Cardiac muscle cell (in vitro differentiated cells and primary cell): ENCODE measurements at regions not wholly inside any gene's neighbourhood (a gene's known extent, or its start where the extent isn't known, plus 50 kb on each side); places are given as distances from the start of the nearest gene placed in this dataset.

Source experiments
- DNase-seq, 2 donors: peaks; one replicate each; pipeline versions ENCODE4 v3.0.0 to v3.0.0-alpha.2; 2010 to 2017; ENCODE audit warnings: low read depth in 1 of 2, low spot score in 1 of 2
- H3K27ac ChIP-seq: fragments of 200-600 bp; sonication (generic); 2 replicates; pipeline ENCODE4 v1.5.1; 2016
- H3K27me3 ChIP-seq: fragments of 200-600 bp; sonication (generic); 2 replicates; pipeline ENCODE4 v1.6.0; 2016; ENCODE audit warnings: control low read depth
- H3K36me3 ChIP-seq: fragments of 200-600 bp; sonication (generic); 2 replicates; pipeline ENCODE4 v1.5.1; 2016; ENCODE audit warnings: control low read depth
- H3K4me1 ChIP-seq: fragments of 200-600 bp; sonication (generic); 2 replicates; pipeline ENCODE4 v1.8.1; 2017; ENCODE audit warnings: low read depth, mild to moderate bottlenecking, mixed run types
- H3K4me3 ChIP-seq: fragments of 200-600 bp; sonication (generic); 2 replicates; pipeline ENCODE4 v1.5.1; 2016; ENCODE audit warnings: mild to moderate bottlenecking
- H3K9me3 ChIP-seq: fragments of 200-600 bp; sonication (generic); 2 replicates; pipeline ENCODE4 v1.5.1; 2017; ENCODE audit warnings: low read depth, mild to moderate bottlenecking, control low read depth
- CTCF ChIP-seq: IDR thresholded peaks from 2 replicates; pipeline ENCODE4 v1.5.1; 2012; ENCODE audit warnings: low read depth, mild to moderate bottlenecking, low read length

DNA sequence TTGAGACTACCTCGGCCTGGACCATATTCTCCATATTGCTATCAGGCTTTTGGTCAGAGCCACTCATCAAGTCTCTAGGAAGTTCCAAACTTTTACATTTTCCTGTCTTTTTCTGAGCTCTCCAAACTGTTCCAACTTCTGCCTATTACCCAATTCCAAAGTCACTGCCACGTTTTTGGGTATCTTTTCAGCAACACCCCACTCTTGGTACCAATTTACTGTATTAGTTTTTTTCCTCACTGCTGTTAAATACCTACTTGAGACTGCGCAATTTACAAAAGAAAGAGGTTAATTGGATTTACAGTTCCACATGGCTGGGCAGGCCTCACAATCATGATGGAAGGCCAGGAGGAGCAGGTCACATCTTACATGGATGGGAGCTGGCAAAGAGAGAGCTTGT lies 507.8 kb upstream of the ZNF608 start:
- no peak for TF ChIP-seq CTCF
- Histone ChIP-seq H3K9me3 (no peaks in the 10 kb centered on the region), H3K27ac (no peak overlapping the region), H3K36me3 (no peaks in the 10 kb centered on the region), H3K4me1 (peaks cover 33% of the 10 kb centered on the region), H3K4me3 (no peak overlapping the region), H3K27me3 (no peaks in the 10 kb centered on the region)
- no peak for DNase-seq

DNA sequence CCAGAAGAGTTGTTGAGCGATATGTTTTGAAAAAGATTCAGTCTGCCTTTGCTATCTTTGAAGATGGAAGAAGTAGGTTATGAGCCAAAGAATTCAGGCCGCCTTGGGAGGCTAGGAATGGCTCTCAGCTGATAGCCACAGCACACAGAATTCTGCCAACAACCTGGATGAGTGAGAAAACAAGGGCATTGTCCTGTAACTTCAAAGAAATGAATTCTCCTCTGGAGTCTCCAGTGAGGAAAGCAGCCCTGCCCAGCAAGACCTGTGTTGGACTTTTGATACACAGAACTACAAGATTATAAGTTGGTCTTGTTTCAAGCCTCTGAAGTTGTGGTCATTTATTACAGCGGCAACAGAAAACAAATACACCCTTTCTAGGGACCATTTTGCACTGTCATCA lies 509.9 kb upstream of the ZNF608 start:
- TF ChIP-seq CTCF: no peak
- no peaks in the 10 kb centered on the region for H3K36me3 ChIP-seq
- no peaks in the 10 kb centered on the region for H3K9me3 ChIP-seq
- no peak for DNase-seq
- H3K27ac ChIP-seq: peak overlapping the region; percentile 38
- H3K4me3 ChIP-seq: no peak overlapping the region
- H3K4me1 ChIP-seq: peaks cover 33% of the 10 kb centered on the region
- no peaks in the 10 kb centered on the region for H3K27me3 ChIP-seq

DNA sequence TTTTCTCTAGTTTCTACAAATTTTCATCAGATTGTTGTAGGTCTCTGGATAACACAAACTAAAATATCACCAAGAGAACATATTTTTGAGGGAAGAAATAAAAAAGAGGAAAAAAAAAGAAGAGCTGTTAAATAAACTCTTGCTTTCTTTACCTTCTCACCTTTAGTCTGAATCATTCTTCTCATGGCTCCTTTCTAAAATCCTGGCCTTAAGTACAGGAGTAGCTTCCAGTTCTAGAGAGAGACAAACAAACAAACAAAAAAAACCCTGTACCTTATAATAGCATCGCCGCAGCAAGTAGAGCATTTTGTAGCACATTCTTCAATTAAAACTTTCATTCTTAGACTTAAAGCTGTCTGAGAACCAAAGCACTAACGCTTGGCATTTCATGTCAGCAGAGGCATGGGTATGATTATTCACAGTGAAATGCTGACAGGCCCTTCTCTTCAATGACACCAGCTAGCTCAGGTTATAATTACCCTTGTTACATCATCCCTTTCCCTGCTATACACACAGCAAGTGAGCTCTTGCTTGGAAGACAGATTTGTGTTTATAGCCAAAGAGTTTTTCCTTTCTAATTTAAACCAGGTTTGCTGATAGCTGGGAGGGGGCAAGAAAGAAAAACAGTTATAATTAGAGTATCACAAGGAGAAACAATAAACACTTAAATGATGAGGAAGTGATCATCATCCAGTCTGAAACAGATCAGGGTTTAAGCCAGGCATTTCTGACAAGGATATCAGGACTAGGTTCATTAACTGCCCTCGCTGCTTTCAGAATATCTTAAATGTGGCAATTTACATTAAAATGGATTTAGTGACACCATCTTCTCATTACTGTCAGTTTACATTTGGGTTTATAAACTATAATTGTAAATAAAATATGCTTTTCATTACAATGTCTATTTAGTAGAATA lies 510.9 kb upstream of the ZNF608 start:
- Histone ChIP-seq H3K27ac (peak overlapping the region; percentile 78), H3K9me3 (no peaks in the 10 kb centered on the region), H3K36me3 (no peaks in the 10 kb centered on the region), H3K27me3 (no peaks in the 10 kb centered on the region), H3K4me1 (peaks cover 33% of the 10 kb centered on the region), H3K4me3 (no peak overlapping the region)
- DNase-seq: peak in 1 of 2 donors; percentile 74
- no peak for TF ChIP-seq CTCF

GRCh38 chr5:125257997-125258396 lies 511.6 kb upstream of the ZNF608 start:
- DNase-seq: no peak
- Histone ChIP-seq H3K4me3 (no peak overlapping the region), H3K27me3 (no peaks in the 10 kb centered on the region), H3K4me1 (peaks cover 33% of the 10 kb centered on the region), H3K27ac (peak overlapping the region; percentile 78), H3K9me3 (no peaks in the 10 kb centered on the region), H3K36me3 (no peaks in the 10 kb centered on the region)
- TF ChIP-seq CTCF: no peak

- no peaks in the 10 kb centered on the region for H3K9me3 ChIP-seq
- peaks cover 33% of the 10 kb centered on the region for H3K4me1 ChIP-seq
- H3K27ac ChIP-seq: peak overlapping the region; percentile 78
- no peak overlapping the region for H3K4me3 ChIP-seq
- DNase-seq: no peak
- no peaks in the 10 kb centered on the region for H3K27me3 ChIP-seq
- H3K36me3 ChIP-seq: no peaks in the 10 kb centered on the region
- no peak for TF ChIP-seq CTCF
These were observed 512.2 kb upstream of the ZNF608 start for GRCh38 chr5:125258615-125259014.
